ENCODE measurements at regions not wholly inside any gene's neighbourhood (a gene's known extent, or its start where the extent isn't known, plus 50 kb on each side); places are given as distances from the start of the nearest gene placed in this dataset.

DNA sequence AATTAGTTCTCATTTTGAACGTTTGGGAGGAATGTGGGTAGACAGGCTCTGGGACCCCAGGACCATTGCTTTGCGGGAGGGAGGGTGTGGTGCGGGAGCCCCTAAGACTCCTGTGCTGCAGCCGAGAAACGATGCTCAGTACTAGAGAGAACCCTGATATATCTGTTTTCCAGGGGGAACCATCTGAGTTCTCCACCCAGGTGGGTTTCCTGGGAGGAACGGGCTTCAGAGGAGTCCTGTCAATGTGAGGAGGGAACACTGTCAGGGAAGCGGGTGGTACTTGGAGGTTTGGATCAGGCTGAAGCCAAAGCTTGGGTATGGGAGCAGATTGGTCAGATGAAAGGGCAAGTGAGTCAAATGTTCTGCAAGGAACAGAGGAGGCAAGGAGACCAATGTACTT is 358.0 kb downstream of the FGF9 start:
- H3K4me3 ChIP-seq: no peak overlapping the region
- TF ChIP-seq, protein P1, sequence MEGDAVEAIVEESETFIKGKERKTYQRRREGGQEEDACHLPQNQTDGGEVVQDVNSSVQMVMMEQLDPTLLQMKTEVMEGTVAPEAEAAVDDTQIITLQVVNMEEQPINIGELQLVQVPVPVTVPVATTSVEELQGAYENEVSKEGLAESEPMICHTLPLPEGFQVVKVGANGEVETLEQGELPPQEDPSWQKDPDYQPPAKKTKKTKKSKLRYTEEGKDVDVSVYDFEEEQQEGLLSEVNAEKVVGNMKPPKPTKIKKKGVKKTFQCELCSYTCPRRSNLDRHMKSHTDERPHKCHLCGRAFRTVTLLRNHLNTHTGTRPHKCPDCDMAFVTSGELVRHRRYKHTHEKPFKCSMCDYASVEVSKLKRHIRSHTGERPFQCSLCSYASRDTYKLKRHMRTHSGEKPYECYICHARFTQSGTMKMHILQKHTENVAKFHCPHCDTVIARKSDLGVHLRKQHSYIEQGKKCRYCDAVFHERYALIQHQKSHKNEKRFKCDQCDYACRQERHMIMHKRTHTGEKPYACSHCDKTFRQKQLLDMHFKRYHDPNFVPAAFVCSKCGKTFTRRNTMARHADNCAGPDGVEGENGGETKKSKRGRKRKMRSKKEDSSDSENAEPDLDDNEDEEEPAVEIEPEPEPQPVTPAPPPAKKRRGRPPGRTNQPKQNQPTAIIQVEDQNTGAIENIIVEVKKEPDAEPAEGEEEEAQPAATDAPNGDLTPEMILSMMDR (IDR thresholded peaks at IDR 0.05): no peak
- H3K36me3 ChIP-seq: no peaks in the 10 kb centered on the region
- H3K4me1 ChIP-seq (ENCODE audit: control insufficient read depth in 1 of 2, low read depth in 2 of 2): peaks cover 6 to 12% of the 10 kb centered on the region in 2 donors
- DNase-seq (ENCODE audit: low spot score) (no peak), ATAC-seq (ENCODE audit: insufficient number of reproducible peaks, low FRiP score, low read depth) (no peak)
- no peaks in the 10 kb centered on the region for H3K9me3 ChIP-seq
- no peak overlapping the region for H3K27ac ChIP-seq
- H3K27me3 ChIP-seq (replicated peaks; ENCODE audit: insufficient read depth): no peaks in the 10 kb centered on the region

DNA sequence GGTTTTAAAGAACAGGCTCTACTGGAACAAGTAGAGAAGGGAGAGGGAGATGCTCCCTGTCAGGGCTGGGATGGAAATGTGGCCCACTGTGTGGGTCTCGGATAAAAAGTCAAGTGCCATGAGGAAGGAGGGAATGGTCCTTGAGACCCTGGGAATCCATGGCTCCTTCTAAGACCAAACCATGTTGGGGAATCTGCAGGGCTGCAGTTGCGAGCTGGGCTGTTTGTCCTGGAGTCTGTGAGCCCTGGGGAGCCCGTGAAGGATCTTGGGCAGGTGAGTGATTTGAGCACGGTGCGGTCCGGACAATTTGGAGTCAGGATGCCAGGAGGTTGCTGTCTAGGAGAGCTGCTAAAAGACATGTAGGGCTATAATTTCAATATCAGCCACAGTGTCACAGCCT is 359.4 kb downstream of the FGF9 start:
- TF ChIP-seq, protein P1 (IDR thresholded peaks at IDR 0.05): no peak
- Histone ChIP-seq H3K4me3 (no peak overlapping the region), H3K4me1 (ENCODE audit: control insufficient read depth in 1 of 2, low read depth in 2 of 2) (peaks cover 6 to 12% of the 10 kb centered on the region in 2 donors), H3K27ac (no peak overlapping the region), H3K36me3 (no peaks in the 10 kb centered on the region), H3K9me3 (no peaks in the 10 kb centered on the region), H3K27me3 (replicated peaks; ENCODE audit: insufficient read depth) (no peaks in the 10 kb centered on the region)
- DNase-seq (ENCODE audit: low spot score): no peak
- no peak for ATAC-seq (ENCODE audit: insufficient number of reproducible peaks, low FRiP score, low read depth)

DNA sequence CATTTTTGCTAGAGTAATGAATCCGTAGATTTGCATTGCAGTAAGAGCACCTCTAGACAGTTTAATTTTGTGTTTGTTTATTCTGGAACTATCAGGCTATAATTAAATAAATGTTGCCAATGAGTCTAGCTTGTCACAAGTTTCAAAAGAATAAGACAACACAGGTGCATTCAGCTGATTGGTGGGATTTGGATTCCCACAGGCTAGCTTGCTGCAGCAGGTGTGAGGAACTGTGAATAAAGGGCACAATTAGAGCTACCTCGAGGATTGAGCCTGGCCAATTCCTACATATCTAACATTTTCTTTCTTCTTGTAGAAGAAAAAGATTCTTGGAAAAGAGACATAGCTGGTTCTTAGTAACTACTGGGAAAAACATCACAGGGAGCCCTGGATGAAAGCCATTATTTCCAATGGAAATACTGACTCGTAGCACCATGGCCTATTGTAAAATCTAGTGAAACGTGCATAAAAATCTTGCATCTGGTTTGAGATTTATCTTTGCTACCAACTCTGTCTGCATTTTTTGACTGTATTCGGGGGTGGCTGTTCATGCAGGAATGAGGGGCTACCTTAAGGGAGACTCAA is 360.9 kb downstream of the FGF9 start:
- no peak for ATAC-seq (ENCODE audit: insufficient number of reproducible peaks, low FRiP score, low read depth)
- no peaks in the 10 kb centered on the region for H3K36me3 ChIP-seq
- no peak for DNase-seq (ENCODE audit: low spot score)
- peaks cover 6 to 12% of the 10 kb centered on the region in 2 donors for H3K4me1 ChIP-seq (ENCODE audit: control insufficient read depth in 1 of 2, low read depth in 2 of 2)
- H3K9me3 ChIP-seq: no peaks in the 10 kb centered on the region
- H3K27ac ChIP-seq: no peak overlapping the region
- TF ChIP-seq, protein P1 (IDR thresholded peaks at IDR 0.05): no peak
- H3K4me3 ChIP-seq: no peak overlapping the region
- H3K27me3 ChIP-seq (replicated peaks; ENCODE audit: insufficient read depth): no peaks in the 10 kb centered on the region

DNA sequence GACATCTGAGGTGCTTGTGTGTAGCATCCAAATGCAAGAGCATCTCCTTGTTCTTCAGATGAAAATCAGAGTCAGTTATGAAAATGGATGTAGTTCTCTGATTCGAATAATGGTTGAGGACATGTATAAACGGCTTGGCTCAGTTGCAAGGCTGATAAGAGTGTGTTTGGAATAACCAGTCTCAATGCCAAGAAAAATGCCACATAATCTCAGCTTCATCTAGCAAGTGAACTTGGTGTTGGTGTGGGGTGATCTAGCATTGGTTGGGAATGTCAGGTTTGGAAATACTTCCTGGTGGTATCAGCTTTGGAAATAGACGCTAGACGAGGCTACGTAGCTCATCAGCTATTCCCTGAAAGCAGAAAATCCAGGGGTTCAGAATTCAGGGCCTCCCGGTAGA is 362.0 kb downstream of the FGF9 start:
- TF ChIP-seq, protein P1 (IDR thresholded peaks at IDR 0.05): no peak

DNA sequence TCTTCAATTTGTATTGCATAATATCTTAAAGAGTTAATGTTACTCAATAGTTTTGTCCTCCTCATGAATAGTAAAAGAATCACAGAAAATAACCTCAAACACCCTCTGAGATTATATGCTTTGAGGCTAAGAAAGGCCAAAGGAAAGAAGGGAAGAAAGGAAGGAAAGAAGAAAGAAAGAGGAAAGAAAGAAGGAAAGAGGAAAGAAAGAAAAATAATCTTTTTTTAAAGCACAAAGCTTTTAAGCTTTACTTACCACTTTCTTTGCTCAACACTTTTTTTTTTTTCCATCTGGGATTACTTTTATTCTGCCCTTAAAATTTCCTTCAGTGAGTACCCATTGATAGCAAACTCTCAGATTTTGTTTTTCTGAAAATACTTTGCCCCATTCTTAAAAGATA is 369.1 kb downstream of the FGF9 start:
- peaks cover 4% of the 10 kb centered on the region for H3K9me3 ChIP-seq
- no peak overlapping the region for H3K4me3 ChIP-seq
- no peak for ATAC-seq (ENCODE audit: insufficient number of reproducible peaks, low FRiP score, low read depth)
- no peaks in the 10 kb centered on the region for H3K27me3 ChIP-seq (replicated peaks; ENCODE audit: insufficient read depth)
- TF ChIP-seq, protein P1 (IDR thresholded peaks at IDR 0.05): no peak
- H3K27ac ChIP-seq: no peak overlapping the region
- no peaks in the 10 kb centered on the region for H3K4me1 ChIP-seq (ENCODE audit: control insufficient read depth in 1 of 2, low read depth in 2 of 2)
- H3K36me3 ChIP-seq: no peaks in the 10 kb centered on the region
- DNase-seq (ENCODE audit: low spot score): no peak

More for the DNA sequence above, 362.0 kb downstream of the FGF9 start:
- Histone ChIP-seq H3K36me3 (no peaks in the 10 kb centered on the region), H3K4me3 (no peak overlapping the region), H3K27ac (no peak overlapping the region), H3K9me3 (no peaks in the 10 kb centered on the region), H3K4me1 (ENCODE audit: control insufficient read depth in 1 of 2, low read depth in 2 of 2) (peaks cover 6 to 12% of the 10 kb centered on the region in 2 donors), H3K27me3 (replicated peaks; ENCODE audit: insufficient read depth) (no peaks in the 10 kb centered on the region)
- ATAC-seq (ENCODE audit: insufficient number of reproducible peaks, low FRiP score, low read depth) (no peak), DNase-seq (ENCODE audit: low spot score) (no peak)
